Mucosa of gallbladder (tissue), 1 donor: ENCODE measurements at regions not wholly inside any gene's neighbourhood (a gene's known extent, or its start where the extent isn't known, plus 50 kb on each side); places are given as distances from the start of the nearest gene placed in this dataset.

Experiments
- DNase-seq: peaks from one replicate; pipeline ENCODE4 v3.0.0-alpha.2; 2020; ENCODE audit warnings: low spot score
- donor health status: DM: no; HTN: no; CAD: no.

GRCh38 chr14:27371868-27372267 lies 774.0 kb upstream of the NOVA1 start:
- DNase-seq, result no peak

- no peak for DNase-seq
These were observed 774.9 kb upstream of the NOVA1 start for GRCh38 chr14:27372771-27373170.

- no peak for DNase-seq
These were observed 786.3 kb upstream of the NOVA1 start for GRCh38 chr14:27384124-27384523.

- DNase-seq, result no peak
These were observed 788.6 kb upstream of the NOVA1 start for GRCh38 chr14:27386391-27386790.

GRCh38 chr14:27387463-27387862 lies 789.6 kb upstream of the NOVA1 start:
- DNase-seq, result no peak

GRCh38 chr14:27389402-27389801 lies 791.6 kb upstream of the NOVA1 start:
- no peak for DNase-seq

GRCh38 chr14:27390155-27390554 lies 792.3 kb upstream of the NOVA1 start:
- no peak for DNase-seq

- DNase-seq, result no peak
These were observed 793.5 kb upstream of the NOVA1 start for GRCh38 chr14:27391331-27391730.

- DNase-seq, result no peak
These were observed 794.3 kb upstream of the NOVA1 start for GRCh38 chr14:27392153-27392552.

GRCh38 chr14:27409944-27410343 lies 812.1 kb upstream of the NOVA1 start:
- DNase-seq, result no peak

- no peak for DNase-seq
These were observed 813.1 kb upstream of the NOVA1 start for GRCh38 chr14:27410981-27411380.

- DNase-seq, result no peak
These were observed 830.0 kb upstream of the NOVA1 start for GRCh38 chr14:27427796-27428195.

GRCh38 chr14:27435923-27436670 lies 838.3 kb upstream of the NOVA1 start:
- DNase-seq, result no peak

- no peak for DNase-seq
These were observed 886.8 kb upstream of the NOVA1 start for GRCh38 chr14:27484633-27485032.

GRCh38 chr14:27485193-27485592 lies 887.4 kb upstream of the NOVA1 start:
- no peak for DNase-seq

- no peak for DNase-seq
These were observed 908.4 kb upstream of the NOVA1 start for GRCh38 chr14:27506272-27506671.

- DNase-seq, result no peak
These were observed 930.5 kb upstream of the NOVA1 start for GRCh38 chr14:27528328-27528727.

- DNase-seq, result no peak
These were observed 938.9 kb upstream of the NOVA1 start for GRCh38 chr14:27536748-27537147.

GRCh38 chr14:27546111-27546510 lies 948.3 kb upstream of the NOVA1 start:
- no peak for DNase-seq

- no peak for DNase-seq
These were observed 956.0 kb upstream of the NOVA1 start for GRCh38 chr14:27553790-27554189.

- DNase-seq, result no peak
These were observed 959.6 kb upstream of the NOVA1 start for GRCh38 chr14:27557445-27557844.

- DNase-seq, result no peak
These were observed 962.0 kb upstream of the NOVA1 start for GRCh38 chr14:27559848-27560247.

- DNase-seq, result no peak
These were observed 969.1 kb upstream of the NOVA1 start for GRCh38 chr14:27566843-27567382.

GRCh38 chr14:27573018-27573417 lies 975.2 kb upstream of the NOVA1 start:
- DNase-seq, result no peak
